ENCODE measurements at regions not wholly inside any gene's neighbourhood (a gene's known extent, or its start where the extent isn't known, plus 50 kb on each side); places are given as distances from the start of the nearest gene placed in this dataset.

GRCh38 chrX:16304751-16305150 is 137.5 kb downstream of the MAGEB17 start:
- DNase-seq, result no peak
- no peaks in the 10 kb centered on the region for H3K36me3 ChIP-seq (replicated peaks in 1 of 2; ENCODE audit: insufficient read depth in 1 of 2, low read depth in 2 of 2)
- no peaks in the 10 kb centered on the region for H3K4me1 ChIP-seq
- TF ChIP-seq POLR2A (IDR thresholded peaks at IDR 0.05) (no peak), CTCF (IDR thresholded peaks at IDR 0.05) (no peak)
- WGBS, 2 donors, result 55 to 57% methylated on average over 5 of the region's 5 CpGs
- H3K4me3 ChIP-seq, result no peak overlapping the region
- H3K27ac ChIP-seq, result no peak overlapping the region
- no peaks in the 10 kb centered on the region for H3K9me3 ChIP-seq
- no peaks in the 10 kb centered on the region for H3K27me3 ChIP-seq
- intact Hi-C loops (cut with DNase I), result no loop called here
- ATAC-seq, result no peak

GRCh38 chrX:16305187-16305586 is 137.9 kb downstream of the MAGEB17 start:
- intact Hi-C loops (cut with DNase I), result no loop called here
- no peak overlapping the region for H3K27ac ChIP-seq
- H3K36me3 ChIP-seq (replicated peaks in 1 of 2; ENCODE audit: insufficient read depth in 1 of 2, low read depth in 2 of 2), result no peaks in the 10 kb centered on the region
- WGBS, 2 donors, result 79 to 86% methylated on average over 2 of the region's 2 CpGs
- TF ChIP-seq CTCF (IDR thresholded peaks at IDR 0.05) (no peak), POLR2A (IDR thresholded peaks at IDR 0.05) (no peak)
- no peaks in the 10 kb centered on the region for H3K9me3 ChIP-seq
- no peaks in the 10 kb centered on the region for H3K27me3 ChIP-seq
- ATAC-seq (no peak), DNase-seq (no peak)
- no peaks in the 10 kb centered on the region for H3K4me1 ChIP-seq
- H3K4me3 ChIP-seq, result no peak overlapping the region

GRCh38 chrX:16307950-16308349 is 140.7 kb downstream of the MAGEB17 start:
- TF ChIP-seq POLR2A (IDR thresholded peaks at IDR 0.05) (no peak), CTCF (IDR thresholded peaks at IDR 0.05) (no peak)
- Histone ChIP-seq H3K36me3 (replicated peaks in 1 of 2; ENCODE audit: insufficient read depth in 1 of 2, low read depth in 2 of 2) (no peaks in the 10 kb centered on the region), H3K9me3 (no peaks in the 10 kb centered on the region), H3K4me1 (no peaks in the 10 kb centered on the region), H3K27ac (no peak overlapping the region), H3K4me3 (no peak overlapping the region), H3K27me3 (no peaks in the 10 kb centered on the region)
- WGBS, 2 donors, result 72% methylated on average over 2 of the region's 2 CpGs
- no peak for DNase-seq
- no peak for ATAC-seq
- intact Hi-C loops (cut with DNase I), result no loop called here

GRCh38 chrX:16308773-16309172 is 141.5 kb downstream of the MAGEB17 start:
- Histone ChIP-seq H3K9me3 (no peaks in the 10 kb centered on the region), H3K4me1 (no peaks in the 10 kb centered on the region), H3K4me3 (no peak overlapping the region), H3K36me3 (replicated peaks in 1 of 2; ENCODE audit: insufficient read depth in 1 of 2, low read depth in 2 of 2) (no peaks in the 10 kb centered on the region), H3K27me3 (no peaks in the 10 kb centered on the region), H3K27ac (no peak overlapping the region)
- DNase-seq, result no peak
- no peak for ATAC-seq
- TF ChIP-seq CTCF (IDR thresholded peaks at IDR 0.05), result no peak
- TF ChIP-seq POLR2A (IDR thresholded peaks at IDR 0.05), result no peak
- intact Hi-C loops (cut with DNase I), result no loop called here
- 79 to 88% methylated on average over 4 of the region's 4 CpGs for WGBS, 2 donors

GRCh38 chrX:16310326-16310725 is 143.0 kb downstream of the MAGEB17 start:
- Histone ChIP-seq H3K27ac (no peak overlapping the region), H3K36me3 (replicated peaks in 1 of 2; ENCODE audit: insufficient read depth in 1 of 2, low read depth in 2 of 2) (no peaks in the 10 kb centered on the region), H3K4me3 (no peak overlapping the region), H3K9me3 (no peaks in the 10 kb centered on the region), H3K27me3 (no peaks in the 10 kb centered on the region), H3K4me1 (no peaks in the 10 kb centered on the region)
- WGBS, 2 donors, result 7 to 8% methylated on average over 1 of the region's 1 CpG
- TF ChIP-seq CTCF (IDR thresholded peaks at IDR 0.05) (no peak), POLR2A (IDR thresholded peaks at IDR 0.05) (no peak)
- intact Hi-C loops (cut with DNase I), result no loop called here
- DNase-seq, result no peak
- ATAC-seq, result no peak

Measured in body of pancreas (tissue), 4 donors.